D721Med (cell line): ENCODE measurements at regions not wholly inside any gene's neighbourhood (a gene's known extent, or its start where the extent isn't known, plus 50 kb on each side); places are given as distances from the start of the nearest gene placed in this dataset.

Experiments used
- DNase-seq: peaks from one replicate; pipeline ENCODE4 v3.0.0; 2011; ENCODE audit warnings: low spot score; ENCODE audit not compliant: insufficient read length
- FAIRE-seq: peaks from 2 replicates; lab custom pipeline; 2011; peaks lifted over from hg19 to GRCh38; lab: Jason Lieb, UNC
- CTCF ChIP-seq: IDR thresholded peaks from 2 replicates; pipeline ENCODE4 v1.5.1; 2012; ENCODE audit warnings: mild to moderate bottlenecking, control low read depth; ENCODE audit not compliant: insufficient read depth; ENCODE audit errors: missing control alignments

- FAIRE-seq (no peak), DNase-seq (no peak)
- no peak for TF ChIP-seq CTCF
Measured at GRCh38 chr6:159100395-159101182, 55.8 kb upstream of the TAGAP start.

GRCh38 chr6:159099961-159100360 is 55.2 kb upstream of the TAGAP start:
- DNase-seq: no peak
- no peak for FAIRE-seq
- TF ChIP-seq CTCF: no peak

GRCh38 chr6:159099276-159099675 is 54.5 kb upstream of the TAGAP start:
- DNase-seq (no peak), FAIRE-seq (no peak)
- TF ChIP-seq CTCF: no peak

GRCh38 chr6:159098636-159099106 is 53.9 kb upstream of the TAGAP start:
- no peak for TF ChIP-seq CTCF
- DNase-seq (no peak), FAIRE-seq (no peak)

GRCh38 chr6:159097256-159097655 is 52.5 kb upstream of the TAGAP start:
- FAIRE-seq: no peak
- TF ChIP-seq CTCF: no peak
- DNase-seq: no peak

GRCh38 chr6:159095616-159096015 is 50.8 kb upstream of the TAGAP start:
- TF ChIP-seq CTCF: no peak
- DNase-seq: no peak
- FAIRE-seq: no peak
